ENCODE measurements at regions not wholly inside any gene's neighbourhood (a gene's known extent, or its start where the extent isn't known, plus 50 kb on each side); places are given as distances from the start of the nearest gene placed in this dataset.
"Not testable (repeated sequence)": the region's sequence is repeated elsewhere in the genome, so short reads cannot be mapped to it uniquely, and the experiment has no call there.

DNA sequence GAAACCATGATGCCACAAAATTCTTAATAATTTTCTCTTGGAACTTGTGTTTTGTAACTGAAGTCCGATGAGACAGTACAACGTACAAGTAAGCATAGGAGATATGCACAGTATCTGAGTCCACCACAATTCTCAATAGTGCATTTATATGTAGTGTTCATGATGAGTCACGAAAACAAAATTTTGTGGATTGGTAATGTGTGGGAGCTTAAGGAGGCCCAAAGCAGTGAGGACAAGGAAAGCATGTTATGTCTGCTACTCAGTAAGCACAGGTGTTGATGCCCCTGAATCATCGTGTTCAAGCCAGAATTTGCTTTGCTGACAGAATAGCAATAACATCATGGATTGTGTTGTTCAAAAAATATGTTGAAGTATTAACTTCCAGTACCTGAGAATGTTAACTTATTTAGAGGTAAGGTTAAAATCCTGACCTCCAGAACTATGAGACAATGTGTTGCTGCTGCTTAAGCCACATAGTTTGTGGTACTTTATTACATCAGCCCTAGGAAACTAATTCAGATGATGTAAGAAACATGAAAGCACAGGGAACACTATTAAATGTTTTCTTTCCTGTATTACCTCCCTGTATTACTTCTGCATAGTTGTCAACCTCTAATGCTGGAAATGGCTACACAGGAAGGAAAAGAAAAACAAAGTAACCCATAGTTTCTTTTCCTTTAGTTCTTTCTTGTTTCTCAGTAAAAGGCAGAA lies 201.3 kb downstream of the SLITRK6 start:
- DNase-seq: no peak

DNA sequence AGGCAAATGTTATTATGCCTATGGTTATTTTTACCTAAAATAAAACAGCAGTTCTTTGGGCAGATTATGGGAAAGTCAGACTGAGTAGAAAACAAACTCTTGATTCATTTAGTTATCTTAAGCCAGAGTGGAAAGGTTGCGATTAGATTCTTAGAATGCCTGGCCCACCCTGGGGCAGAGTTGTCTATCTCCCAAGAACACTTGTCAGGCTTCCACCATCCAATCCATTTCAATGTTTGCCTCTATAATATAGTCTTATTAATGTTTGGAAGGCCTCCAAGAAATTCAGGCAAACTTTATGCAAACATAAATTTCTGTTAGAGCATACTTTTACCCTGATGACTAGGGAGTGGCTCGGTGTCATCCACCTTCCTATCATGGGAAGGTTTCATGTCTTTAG lies 207.0 kb downstream of the SLITRK6 start:
- DNase-seq: no peak

DNA sequence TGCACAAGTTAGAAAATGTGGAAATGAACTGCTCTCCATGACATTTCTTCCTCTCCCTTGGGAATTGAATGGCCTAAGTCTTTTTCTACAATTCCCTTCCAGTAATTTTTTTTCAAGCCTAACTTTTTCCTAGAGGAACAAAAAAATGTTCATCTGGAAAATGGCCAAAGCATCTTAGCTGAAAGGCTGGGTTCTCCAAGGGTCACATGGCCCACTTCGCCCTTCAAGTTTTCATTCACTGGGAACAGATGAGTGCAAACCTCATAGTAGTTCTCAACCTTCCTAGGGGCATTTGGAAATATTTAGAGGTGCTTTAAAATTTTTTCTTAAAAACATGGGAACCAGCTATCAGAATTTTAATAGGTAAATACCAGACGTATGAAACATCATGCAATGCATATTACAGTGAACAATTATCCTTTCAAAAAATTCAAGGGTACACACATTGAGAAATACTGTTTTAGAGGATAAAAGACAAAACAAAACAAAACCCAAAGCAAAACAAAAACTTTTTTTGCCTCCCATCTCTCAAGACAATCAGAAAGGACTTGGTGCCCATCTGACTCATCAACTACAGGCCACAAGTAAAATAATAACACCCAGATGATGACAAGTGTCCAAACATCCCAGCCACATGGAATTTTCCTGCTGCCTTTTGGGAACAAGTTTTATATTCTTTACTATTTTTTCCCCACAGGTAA lies 208.8 kb downstream of the SLITRK6 start:
- DNase-seq: no peak

DNA sequence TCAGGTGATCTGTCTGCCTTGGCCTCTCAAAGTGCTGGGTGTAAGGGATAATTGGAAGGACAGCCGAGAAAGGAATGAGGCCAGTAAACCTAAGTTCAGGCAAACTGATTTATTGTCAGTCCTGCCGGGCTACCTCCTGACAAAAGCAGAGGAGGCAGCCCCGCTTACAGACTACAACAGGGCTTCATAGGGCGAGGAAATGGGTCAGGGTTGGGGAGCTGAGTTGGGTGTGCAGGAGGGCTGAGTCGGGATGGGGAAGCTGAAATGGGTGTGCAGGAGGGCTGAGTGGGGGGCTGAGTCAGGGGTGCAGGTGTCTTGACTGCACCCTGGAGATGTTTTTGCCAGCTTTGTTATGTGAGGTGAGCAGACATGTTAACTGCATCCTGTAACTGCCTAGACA lies 210.2 kb downstream of the SLITRK6 start:
- DNase-seq: no peak

DNA sequence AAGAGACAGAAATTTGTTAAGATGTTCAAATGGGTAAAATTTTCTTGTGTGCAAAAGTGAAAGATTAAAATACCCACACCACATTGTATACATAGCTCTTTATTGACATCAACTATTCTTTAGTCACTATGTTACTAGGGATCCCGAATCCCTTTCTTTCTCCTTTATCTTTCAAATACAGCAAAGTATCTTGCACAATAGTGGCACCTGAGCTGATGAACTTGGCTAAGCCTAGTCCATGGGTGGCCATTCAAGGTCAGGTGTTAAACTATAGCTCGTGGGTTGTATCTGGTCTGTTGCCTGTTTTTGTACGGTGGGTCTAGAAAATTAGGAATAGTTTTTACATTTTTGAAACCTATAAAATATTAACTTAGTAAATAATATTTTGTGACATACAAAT lies 210.9 kb downstream of the SLITRK6 start:
- DNase-seq: no peak

DNA sequence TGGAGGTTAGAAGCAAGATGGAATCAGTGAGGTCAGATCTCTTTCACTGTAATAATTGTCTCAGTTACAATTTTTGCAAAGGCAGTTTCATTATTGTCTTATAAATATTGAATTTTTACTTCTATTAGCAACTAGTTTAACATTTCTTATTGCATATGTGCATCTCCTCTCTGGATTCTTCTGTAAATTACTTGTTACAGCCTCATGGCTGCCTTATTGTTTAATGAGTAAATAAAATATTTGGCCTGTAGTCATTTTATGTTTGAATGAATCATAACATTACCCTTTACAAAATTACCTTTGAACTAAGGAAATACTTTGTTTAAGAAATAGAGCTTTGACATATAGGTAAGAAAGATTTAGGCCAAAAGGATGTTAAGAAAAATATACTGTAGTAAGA lies 212.4 kb downstream of the SLITRK6 start:
- no peak for DNase-seq

DNA sequence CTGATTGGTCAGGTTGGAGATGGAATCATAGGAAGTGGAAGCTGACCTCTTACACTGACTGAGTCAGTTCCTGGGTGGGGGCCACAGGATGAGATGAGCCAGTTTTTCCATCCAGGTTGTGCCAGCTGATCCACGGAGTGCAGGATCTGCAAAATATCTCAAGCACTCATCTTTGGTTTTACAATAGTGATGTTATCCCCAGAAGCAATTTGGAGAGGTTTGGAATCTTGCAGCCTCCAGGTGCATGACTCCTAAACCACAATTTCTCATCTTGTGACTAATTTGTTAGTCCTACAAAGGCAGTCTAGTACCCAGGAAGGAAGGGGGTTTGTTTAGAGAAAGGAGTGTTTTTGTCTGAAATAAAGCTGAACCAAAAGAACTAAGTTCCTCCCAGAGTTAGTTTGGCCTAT lies 212.8 kb downstream of the SLITRK6 start:
- DNase-seq: no peak

DNA sequence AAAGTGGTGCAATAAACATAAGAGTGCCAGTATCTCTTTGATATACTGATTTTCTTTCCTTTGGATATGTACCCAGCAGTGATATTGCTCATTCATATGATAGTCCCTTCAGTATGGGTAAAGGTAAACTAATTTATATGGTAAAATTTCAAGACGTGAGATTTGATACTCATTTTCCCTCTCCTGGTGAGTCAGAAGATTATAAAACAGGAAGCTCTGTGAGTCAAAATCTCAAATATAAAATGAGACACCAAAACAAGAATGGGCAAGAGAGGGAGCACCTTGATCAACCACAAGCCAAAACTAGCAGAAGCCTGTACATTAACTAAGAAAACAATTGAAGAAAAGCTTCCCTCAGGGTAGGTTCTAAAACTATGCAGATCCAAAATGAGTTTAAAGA lies 216.3 kb downstream of the SLITRK6 start:
- DNase-seq: no peak

DNA sequence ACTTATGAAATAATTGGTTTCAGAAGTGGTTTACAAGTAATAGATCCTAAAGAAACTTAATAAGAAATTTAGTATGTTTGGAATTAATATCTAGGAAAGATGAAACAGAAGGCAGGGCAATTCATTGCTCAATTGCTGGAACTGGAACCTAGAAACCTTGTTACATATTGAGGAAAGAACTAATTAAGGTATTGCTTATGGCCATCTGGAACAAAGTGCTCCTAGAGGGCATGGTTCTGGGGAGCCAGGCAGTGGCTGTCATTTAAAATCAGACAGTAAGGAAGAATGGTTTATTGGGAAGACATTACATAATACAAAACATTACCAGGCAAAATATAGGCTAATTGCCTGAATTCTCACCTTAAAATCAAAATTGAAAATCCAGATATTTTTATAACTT lies 224.1 kb downstream of the SLITRK6 start:
- no peak for DNase-seq

DNA sequence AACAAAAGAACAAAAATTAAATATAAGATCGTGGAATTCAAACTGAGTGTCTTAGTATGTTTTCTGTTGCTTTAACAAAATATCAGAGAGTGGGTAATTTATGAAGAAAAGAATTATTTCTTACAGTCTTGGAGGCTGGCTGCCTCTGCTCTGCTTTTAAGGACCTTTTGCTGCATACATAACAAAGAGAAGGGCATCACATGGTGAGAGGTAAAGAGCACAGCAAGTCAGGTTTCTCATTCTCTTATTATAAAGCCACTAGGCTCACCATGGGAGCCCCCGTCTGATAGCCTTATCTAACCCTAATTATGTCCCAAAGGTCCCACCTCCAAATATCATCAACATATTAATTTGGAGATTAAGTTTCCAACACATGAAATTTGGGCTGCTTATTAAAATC lies 231.3 kb downstream of the SLITRK6 start:
- DNase-seq: no peak

DNA sequence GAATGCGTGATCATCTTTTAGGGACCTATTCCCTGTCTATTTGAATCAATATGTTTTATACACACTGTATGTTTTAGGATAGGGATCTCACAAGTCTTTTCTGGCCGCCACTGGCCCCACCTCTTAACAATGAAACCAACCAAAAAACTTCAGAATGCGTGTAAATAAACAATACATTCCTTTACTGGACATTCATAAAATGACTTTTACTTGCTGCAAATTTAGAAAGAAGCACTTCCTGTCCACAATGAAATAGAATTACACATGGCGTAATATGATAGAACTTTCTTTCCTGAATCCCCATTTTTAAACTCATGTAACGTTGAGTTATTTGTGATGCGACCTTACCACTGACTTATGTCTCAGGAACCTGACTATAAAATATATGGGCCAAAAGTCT lies 233.6 kb downstream of the SLITRK6 start:
- no peak for DNase-seq

DNA sequence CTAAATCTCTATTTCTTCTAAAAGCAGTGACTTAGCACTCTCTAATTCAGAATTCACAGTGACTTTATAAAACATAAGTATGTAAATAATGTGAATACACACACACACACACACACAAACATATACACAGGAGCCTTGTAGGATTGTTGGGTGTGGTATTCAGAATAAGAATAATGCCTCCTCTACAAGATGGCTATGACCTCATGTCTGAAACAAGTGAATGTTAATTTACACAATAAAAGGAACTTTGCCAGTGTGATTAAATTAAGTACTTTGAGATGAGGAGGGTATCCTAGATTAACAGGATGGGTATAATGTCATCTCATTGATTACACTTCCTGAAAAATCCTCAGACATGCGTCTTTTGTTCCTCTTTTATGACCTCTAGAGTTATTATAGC lies 234.6 kb downstream of the SLITRK6 start:
- no peak for DNase-seq

DNA sequence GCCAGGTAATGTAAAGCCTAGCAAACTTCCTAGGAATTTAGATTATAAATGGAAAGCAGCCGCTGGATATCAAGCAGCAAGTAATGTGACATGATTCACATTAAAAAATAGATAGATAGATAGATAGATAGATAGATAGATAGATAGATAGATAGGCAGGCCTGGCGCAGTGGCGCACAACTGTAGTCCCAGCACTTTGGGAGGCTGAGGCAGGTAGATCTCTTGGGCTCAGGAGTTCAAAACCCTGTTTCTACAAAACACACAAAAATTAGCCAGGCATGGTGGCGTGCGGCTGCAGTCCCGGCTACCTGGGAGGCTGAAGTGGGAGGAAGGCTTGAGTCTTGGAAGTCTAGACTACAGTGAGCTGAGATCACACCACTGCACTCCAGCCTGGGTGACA lies 236.9 kb downstream of the SLITRK6 start:
- no peak for DNase-seq

DNA sequence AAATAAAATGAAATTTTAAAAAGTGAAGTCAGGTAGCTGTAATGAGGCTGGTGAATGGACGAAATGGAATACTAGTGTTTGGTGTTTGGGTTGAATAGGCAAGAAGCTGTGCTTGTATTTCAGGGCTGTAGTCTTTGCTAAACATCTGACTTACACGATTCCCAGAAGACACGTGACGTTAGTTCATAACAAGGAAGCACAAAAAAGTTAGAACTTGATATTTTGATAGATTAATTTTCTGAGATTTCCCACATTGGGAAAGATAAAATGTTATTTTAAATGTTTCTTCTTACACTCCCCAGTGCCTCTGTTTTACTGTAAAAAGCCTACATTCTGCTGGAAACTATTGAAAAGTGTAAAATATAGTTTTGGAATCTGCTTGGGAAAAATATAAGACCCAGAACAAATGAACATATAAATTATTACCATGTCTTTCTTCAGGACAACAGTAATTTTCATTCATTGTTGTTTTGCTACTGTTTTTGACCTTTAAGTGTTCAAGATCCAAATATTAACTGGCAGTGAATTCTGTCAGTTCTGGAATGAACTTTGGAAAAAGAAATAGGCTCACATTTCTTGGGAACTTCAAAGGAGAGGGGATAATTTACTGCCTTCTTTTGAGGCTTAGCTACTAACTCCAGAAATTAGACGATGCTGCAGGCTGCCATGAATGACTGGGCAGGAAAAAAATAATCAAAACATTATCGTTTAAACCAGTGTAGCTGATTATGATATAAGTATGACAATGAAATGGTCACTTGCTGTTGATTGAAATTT lies 241.3 kb downstream of the SLITRK6 start:
- DNase-seq: no peak

DNA sequence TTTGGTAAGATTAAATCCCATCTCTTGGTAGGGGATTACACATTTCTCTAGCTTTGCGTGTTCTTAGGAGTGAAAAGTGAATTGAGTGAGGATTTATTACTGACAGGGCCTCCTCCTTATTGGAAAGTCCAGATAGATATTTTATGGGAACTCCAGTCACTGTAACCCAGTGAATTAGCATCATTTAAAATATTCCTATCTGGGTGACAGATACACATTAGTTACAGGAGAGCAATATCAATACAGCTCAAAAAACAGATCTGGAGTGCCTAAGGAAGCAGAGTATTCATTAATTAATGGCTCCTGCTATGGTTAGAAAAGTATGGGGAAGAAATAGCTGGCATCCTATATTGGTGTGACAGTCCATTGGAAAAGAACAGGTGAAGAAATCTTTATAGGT lies 248.2 kb downstream of the SLITRK6 start:
- no peak for DNase-seq

DNA sequence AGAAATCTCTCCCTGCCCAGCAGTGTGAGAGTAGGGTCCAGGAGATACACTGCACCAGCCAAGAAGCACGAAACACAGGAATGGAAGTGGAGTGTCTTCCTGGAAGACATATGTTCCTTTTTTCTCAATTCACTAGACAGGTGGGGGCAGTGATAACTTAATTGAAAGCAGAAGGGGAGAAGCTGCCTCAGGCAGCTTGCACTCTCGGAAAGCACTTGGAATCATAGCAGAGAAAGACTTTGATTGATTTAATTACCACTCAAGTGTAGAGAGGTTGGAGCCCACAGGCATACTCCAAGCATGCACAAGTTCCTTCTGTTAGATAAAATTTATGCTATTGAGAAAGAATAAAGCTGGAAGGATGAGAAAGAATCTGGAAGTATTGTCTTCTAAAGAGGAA lies 249.4 kb downstream of the SLITRK6 start:
- no peak for DNase-seq

DNA sequence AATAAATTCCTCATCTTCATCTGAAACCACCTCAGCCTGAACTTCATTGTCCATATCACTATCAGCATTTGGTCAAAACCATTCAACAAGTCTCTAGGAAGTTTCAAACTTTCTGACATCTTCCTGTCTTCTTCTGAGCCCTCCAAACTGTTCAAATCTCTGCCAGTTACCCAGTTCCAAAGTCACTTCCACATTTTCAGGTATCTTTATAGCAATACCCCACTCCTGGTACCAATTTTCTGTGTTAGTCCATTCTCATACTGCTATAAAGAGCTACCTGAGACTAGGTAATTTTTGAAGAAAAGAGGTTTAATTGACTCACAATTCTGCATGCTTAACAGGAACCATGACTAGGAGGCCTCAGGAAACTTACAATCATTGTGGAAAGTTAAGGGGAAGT lies 250.4 kb downstream of the SLITRK6 start:
- DNase-seq: not testable (repeated sequence)

DNA sequence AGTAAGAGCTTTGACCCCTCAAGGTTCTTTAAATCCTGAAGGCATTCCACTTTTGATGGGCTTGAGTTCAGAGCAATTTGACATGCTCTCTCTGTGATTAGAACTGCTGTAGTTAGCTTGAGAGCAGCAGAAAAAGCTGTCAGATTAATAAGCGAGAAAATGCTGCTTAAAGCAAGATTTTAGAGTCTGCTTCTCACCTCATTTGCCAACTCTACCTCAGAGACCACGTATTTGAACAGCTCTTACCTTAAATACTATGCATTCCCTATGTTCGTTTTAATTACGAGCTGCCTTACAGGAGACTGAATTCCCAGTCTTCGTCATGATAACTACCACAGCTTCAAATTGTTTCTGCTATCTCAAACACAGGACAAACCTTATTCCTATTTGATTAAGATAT lies 253.4 kb downstream of the SLITRK6 start:
- DNase-seq: no peak

DNA sequence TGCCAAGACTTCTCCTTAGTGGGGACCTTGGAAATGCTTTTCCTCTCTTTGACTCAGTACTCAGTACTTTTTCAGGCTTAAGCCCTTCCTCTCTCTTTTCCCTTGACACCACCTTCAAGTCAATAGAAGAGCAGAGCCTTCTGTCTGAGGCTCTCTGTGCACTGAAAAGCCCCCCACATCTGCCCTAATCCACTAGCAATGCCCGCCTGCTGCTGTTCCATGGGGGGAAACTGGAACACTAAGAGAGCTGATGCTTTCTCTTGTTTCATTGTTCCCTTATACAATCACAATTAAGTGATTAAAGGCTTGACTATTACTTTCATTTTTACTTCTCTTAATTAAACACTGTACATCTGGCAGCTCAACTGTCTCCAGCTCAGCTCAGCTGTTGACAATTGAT lies 254.5 kb downstream of the SLITRK6 start:
- peak in 1 of 2 experiments; percentile 28 for DNase-seq

DNA sequence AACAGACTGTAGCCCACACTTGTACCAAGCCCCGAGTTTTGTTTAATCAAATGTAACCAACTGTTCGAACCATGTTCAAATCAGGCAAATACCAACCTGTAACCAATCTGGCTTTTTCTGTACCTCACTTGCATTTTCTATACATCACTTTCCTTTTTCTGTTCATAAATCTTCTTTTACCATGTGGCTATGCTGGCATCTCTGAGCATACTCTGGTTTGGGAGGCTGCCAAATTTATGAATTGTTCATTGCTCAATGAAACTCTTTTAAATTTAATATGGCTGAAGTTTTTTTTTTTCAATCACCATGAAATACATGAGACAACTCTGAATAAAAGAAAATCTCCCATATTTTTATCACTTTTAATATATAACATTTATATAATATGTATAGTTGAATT lies 256.1 kb downstream of the SLITRK6 start:
- DNase-seq: no peak

DNA sequence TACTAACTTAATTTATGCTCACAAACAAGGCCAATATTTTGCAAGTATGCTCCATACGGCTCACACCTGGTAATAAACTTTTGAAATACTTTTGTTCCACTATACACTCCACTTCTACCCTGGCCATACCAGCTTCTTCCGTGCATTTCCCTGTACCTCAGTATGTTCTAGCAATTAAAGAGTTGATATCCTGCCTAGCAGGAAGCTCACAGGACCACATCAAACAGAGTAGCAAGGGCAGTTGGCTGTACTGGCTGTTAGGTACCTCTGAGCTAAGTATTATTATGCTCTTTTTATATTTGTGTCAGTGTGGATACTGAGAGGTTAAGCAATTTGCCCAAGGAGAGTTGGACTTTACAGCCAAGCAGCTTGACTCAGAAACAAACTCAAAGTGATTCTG lies 257.7 kb downstream of the SLITRK6 start:
- DNase-seq: no peak

DNA sequence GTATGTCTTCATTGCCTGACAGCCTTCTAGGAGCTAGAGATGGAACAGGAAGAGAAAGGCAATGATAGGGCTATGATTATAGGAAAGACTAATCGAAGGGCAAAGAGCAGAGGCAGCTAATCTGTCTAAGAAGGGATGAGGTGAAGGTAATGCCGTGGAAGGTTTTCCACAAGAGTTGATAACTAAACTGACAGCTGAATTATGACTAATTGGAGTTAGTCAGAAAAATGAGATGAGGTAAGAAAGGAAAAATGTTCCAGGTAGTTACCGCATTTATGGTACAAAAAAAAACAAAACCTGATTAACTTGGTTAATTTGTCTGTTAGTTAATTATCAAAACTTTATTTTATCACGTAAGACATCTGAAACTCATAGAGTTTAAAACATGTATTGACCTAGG lies 260.3 kb downstream of the SLITRK6 start:
- no peak for DNase-seq

DNA sequence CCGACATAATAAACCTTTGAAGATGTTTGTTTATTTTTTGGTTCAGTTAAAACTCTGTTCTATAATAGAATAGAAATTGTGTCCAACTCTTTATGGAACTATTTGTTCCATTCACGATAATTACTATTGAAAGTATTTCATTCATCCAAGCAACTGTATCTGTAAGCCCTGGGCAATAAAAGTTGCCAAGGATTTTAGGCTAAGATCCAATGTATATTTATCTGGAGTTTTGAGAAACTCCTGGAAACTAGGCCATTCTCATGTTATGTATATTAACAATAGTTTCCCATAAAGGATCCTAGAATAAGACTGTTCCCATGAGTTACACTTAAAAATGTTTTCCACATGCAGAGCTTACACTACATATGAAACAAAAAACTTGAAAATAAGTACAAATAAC lies 261.6 kb downstream of the SLITRK6 start:
- DNase-seq: no peak

DNA sequence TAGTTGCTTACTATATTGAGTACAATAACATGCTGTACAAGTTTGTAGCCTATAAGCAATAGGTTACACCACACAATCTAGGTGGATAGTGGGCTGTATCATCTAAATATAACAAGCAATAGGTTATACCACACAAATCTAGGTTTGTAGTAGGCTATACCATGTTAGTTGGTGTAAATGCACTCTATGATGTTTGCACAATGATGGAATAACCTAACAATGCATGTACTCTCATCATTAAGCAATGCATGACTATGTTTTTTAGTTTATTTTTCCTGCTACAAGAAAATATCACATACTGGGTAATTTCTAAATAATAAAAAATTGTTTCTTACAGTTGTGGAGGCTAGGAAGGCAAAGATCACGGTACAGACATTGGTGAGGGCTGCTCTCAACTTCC lies 262.5 kb downstream of the SLITRK6 start:
- DNase-seq: no peak
